GM21529 (cell line): ENCODE measurements at regions not wholly inside any gene's neighbourhood (a gene's known extent, or its start where the extent isn't known, plus 50 kb on each side); places are given as distances from the start of the nearest gene placed in this dataset.
"Not testable (repeated sequence)": the region's sequence is repeated elsewhere in the genome, so short reads cannot be mapped to it uniquely, and the experiment has no call there.

Experiments
- ATAC-seq: cut with Tn5 transposase; IDR thresholded peaks from one replicate; pipeline ENCODE4 v1.9.1; 2021; ENCODE audit not compliant: unreplicated experiment

DNA sequence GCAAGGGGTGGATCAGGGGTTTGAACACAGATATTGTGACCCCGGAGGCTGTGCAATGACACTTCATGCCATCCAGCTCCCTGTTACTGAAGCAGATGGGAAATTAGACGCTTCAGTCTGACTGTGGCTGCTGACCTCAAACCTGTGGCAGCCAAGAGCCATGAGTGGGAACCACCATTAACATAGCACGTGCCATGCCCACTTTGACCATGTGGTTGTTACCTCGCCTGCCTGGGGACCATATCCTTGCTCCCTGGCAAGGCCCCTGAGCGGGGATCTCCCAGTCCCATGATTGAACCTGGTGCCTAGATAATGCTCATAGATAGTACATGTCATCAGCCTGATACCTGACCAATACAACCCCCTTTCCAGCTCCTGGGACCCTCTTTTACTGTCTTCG, 68.9 kb downstream of the CYP26B1 start:
- no peak for ATAC-seq

DNA sequence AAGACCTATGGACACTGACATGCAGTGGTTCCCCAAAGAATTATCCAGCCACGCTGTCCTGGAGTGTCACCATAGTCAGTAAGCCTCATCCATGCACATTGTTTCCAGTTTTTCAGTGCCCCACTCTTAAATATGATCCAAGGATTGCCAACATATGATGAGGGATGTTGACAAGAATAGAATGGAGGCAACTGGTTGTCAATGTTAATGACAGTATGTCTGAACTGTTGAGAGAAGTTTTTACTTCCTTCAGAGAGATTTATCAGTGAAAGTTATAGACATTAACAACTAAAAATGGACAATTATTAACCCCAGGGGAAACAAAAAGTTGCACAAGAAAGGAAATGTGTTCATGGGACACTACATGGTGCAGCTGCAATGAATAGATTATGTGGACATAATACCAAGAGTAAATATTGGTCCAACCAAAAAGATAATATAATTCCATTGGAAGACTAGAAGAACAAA, 69.9 kb downstream of the CYP26B1 start:
- ATAC-seq: no peak

DNA sequence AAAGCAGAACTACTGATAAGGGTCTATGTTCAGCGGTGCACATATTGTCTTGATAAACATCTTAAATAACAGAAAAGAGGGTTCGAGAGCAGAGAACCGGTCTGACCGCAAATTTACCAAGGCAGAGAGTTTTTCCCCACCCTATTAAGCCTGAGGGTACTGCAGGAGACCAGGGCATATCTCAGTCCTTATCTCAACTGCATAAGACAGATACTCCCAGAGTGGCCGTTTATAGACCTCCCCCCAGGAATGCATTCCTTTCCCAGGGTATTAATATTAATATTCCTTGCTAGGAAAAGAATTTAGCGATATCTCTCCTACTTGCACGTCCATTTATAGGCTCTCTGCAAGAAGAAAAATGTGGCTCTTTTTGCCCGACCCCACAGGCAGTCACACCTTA, 74.3 kb downstream of the CYP26B1 start:
- ATAC-seq: not testable (repeated sequence)

DNA sequence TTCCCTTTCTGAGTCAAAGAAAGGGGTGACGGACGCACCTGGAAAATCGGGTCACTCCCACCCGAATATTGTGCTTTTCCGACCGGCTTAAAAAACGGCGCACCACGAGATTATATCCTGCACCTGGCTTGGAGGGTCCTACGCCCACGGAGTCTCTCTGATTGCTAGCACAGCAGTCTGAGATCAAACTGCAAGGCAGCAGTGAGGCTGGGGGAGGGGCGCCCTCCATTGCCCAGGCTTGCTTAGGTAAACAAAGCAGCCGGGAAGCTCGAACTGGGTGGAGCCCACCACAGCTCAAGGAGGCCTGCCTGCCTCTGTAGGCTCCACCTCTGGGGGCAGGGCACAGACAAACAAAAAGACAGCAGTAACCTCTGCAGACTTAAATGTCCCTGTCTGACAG, 83.5 kb downstream of the CYP26B1 start:
- not testable (repeated sequence) for ATAC-seq

DNA sequence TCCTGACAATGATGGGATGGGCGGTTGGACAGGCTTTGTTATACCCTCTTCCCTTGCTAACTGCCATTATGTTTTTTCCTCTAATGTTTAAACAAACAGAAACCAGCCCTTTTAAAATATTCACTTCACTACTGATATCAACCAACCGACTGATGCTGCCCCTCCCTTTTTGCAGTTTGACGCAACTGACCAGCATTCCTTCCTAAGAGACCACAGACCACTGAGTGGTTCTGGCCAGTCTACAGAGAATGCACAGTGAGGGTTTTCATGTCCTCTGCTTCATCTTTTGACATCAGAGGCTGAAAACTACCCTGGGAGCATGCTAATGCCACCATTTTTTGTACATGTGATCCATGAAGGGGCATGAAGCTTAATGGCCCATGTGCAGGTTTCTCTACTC, 85.3 kb downstream of the CYP26B1 start:
- no peak for ATAC-seq

DNA sequence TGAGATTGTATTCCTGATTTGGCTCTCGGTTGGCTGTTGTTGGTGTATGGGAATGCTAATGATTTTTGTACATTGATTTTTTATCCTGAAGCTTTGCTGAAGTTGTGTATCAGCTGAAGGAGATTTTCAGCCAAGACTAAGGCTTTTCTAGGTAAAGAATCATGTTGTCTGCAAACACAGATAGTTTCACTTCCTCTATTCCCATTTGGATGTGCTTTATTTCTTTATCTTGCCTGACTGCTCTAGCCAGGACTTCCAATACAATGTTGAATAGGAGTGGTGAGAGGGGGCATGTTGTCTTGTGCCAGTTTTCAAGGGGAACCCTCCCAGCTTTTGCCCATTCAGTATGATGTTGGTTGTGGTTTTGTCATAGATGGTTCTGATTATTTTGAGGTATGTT, 90.4 kb downstream of the CYP26B1 start:
- ATAC-seq: no peak

DNA sequence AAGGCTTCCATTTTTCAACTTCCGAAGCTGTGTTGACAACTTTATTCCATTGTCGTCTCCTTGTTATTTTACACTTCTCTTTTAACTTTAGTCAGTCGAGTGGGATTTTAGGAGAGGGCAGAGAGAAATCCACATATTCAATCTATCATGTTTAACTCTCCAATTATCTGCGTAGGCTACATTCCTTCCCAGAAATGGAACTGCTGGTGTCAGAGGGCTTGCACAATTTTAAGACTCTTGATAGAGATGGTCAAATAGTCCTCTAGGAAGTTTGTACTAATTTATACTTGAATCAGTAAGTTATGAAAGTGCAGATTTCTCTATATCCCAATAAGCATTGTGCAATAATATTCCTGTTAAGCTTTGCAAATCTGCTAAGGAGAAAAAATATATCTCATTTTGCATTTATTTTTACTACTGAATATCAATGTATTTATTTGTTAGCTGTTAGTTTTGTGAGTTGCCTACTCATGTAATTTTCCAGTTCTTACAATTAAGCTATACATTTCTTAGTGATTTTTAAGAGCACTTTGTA, 95.6 kb downstream of the CYP26B1 start:
- no peak for ATAC-seq

DNA sequence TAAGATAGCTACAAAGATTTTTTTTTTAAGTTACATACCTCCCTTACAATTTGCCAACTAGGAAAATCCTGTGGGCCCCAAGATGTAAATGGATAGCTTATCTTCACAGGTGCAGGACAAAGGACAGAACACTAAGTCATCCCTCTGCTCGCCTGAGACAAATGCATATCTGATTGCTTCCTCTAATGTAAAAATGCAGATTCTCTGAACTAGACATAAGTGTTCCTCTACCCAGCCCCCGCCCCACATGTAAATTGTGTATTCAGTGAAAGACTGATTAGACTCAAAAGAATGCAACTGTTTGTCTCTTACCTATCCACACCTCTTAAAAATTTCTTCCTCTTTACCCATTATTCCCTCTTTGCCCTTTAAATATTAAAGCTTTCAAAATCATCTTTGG, 96.5 kb downstream of the CYP26B1 start:
- ATAC-seq: no peak

DNA sequence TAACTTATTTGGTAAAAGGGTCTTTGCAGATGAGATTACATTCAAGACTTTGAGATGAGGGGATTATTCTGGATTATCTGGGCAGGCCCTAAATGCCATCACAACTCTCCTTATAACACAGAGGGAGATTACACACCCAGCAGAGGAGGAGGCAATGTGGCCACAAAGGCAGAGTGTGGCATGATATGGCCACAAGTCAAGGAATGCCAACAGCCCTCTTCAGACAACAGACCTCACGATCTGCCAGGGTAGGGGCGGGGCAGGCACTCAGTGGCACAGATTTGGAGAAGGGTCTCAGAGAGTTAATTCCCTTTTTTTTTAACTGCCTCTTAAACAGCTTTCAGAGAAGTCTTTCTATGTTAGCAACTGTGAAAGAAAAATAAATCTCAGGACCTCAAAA, 96.9 kb downstream of the CYP26B1 start:
- no peak for ATAC-seq

DNA sequence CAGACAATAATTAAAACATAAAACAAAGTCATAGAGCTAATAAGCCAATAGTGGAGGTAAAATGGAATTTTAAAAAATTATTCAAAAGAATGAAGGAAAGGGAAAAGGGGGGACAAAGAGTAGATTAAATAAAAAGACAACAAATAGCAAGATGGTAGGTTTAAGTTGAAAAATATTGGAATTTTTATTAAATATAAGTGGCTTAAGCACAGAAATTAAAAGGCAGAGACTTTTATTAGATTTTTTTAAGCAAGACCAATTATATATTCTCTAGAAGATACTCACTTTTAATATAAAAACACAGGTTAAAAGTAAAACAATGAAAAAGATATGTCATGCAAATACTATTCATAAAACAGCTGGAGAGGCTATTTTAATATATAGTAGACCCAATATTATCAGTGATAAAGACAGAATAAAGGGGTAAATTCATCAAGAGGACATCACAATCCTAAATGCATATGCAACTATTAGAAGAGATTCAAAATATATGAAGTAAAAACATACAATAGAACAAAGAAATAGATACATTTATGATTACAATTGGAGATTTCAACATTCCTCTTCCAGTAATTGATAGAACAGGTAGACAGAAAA, 98.7 kb downstream of the CYP26B1 start:
- no peak for ATAC-seq

DNA sequence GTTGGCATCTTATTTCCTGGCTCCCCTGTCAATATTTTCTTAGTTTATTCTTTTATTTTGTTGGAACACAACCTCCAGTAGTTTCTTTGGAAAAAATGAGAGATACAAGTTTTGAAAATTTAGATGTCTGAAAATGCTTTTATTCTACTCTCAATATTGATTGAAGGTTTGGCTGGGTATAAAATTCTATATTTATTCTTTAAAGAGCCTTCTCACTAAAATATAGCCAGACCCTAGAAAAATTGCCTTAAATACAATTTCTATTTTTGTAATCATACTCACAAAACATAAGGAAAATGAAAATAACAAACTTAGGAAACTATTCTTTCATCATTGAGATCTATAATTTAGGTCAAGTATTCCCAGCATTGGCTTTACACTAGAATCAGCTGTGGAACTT, 103.7 kb downstream of the CYP26B1 start:
- no peak for ATAC-seq

DNA sequence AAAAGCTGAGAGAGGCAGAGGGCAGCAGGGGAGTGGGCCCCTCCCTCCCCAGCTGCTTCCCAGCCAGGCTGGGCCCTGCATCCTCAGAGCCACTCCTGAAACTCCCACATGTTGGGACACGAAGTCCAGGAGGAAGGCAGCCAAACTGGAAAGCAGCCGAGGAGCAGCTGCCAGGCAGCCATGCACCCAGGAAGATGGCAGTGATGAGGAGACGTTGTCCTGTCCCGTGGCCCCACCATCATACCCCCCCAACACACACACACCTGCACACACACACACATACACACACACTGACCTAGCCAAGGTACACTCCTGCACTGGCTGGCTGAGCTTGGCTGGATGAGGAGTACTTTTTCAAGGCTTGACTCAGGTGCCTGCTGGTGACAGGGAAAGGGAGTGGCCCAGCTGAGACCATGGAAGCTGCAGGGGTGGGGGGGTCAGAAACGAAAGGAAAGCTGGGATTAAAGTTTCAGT, 106.0 kb downstream of the CYP26B1 start:
- ATAC-seq: no peak

DNA sequence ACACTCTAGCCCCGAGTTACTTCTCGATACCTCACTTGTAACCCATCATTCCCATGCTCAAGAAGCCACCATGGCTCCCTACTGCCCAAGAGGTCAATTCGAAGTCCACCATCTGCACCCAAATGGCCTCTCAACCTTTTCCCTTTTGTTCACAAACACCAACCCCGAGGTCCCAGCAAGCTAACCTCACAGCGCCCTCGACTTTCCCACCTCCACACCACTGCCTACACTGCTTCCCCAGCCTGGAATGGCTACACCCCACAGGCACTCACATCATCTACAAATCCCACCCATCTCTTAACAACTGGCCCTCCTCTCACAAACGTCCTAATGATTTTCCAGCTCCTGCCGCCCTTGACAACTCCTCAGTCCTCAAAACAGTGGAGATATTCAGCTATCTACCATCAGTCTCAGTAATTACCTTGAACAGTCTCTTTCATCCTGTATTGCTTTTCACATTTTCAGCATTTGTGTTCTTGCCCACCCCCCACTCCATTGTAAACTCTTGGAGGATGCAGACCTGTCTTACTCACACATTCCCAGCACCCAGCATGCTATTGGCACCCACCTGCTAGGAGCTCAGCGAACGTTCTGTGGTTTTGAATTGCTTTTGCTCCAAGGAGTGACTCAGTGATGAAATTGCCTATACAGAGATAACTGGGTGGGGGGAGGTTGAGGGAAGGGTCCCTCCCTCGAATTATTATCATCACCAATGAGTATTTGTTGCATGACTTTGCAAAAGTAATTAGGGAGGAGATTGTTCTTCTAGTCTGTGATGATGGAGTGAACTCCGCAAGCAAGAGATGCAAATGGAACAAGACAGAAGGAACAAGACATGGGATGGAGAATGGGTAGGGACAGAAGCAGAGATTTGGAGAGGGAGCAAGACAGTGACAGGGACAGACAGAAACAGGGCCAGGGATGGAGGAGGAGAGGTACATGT, 106.8 kb downstream of the CYP26B1 start:
- no peak for ATAC-seq

DNA sequence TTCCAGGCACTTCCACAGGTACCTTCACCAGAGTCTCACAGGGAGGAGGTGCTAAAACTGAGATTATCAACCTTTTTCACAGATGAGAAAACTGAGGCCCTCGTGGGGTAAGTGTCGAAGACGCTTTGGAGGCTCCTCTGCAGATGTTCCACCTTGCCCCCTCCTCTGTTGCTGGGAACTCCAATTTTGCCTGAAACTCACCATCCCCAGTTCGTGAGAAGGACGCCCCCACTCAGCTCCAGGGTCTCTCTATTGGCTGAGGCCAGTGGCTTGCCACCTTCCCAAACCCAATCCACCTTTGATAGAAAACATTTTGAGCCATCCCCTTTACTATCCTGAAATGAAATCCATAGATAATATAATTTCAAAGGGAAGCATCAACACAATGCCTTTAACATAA, 109.1 kb downstream of the CYP26B1 start:
- ATAC-seq: no peak

DNA sequence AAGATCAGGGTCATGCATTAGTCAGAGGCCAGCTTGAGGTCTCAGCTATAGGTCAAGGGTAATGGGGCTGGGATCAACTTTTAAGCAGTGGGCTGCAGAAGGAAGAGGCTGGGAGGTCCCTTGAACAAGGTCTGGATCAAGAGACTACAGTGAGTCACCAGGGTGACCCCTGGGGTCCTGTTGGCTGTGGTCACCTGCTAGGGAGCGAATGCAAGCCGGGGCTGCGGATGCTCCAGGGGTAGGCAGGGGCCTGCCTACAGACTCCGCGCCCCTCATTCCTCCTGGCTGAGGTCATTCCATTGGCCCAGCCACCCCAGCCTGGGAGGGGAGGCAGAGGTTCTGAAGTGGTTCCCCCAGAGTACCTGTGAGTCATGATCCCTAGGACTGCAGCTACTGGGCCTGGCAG, 110.4 kb downstream of the CYP26B1 start:
- ATAC-seq: no peak

DNA sequence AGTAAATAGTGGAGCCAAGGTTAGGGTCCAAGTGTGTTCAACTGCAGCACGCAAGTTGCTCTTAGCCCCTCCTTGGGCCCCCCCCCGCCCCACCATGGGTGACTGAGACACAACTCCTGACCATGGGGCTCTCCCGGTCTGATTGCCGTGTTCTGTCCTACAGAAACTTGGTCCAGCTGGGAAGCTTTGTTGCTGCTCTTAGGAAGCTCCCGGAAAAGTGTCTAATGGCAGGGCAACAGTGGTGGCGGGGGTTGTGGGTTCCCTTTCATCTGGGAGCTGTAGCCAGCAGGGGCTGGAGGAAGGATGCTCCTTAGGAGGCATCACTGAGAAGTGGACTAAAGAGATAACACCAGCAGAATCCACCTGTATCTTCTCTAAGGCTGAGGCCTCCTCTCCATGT, 111.1 kb downstream of the CYP26B1 start:
- ATAC-seq: no peak

DNA sequence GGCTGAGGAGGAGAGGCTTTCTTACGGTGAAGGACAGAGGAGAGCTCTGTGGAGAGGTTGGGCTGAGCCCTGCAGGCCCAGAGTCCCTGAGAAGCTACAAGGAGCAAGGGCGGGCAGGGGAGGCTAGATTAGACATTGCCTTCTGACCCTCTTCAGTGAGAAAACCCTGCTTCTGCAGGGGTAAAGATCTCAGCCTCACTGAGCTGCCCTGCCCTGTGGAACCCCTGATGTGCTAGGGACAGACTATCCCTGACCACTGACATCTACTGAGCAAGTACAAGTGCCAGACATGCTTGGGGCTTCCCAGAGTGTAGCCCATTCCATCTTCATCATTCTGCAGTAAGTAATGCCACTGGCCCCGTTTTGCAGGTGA, 111.5 kb downstream of the CYP26B1 start:
- no peak for ATAC-seq

DNA sequence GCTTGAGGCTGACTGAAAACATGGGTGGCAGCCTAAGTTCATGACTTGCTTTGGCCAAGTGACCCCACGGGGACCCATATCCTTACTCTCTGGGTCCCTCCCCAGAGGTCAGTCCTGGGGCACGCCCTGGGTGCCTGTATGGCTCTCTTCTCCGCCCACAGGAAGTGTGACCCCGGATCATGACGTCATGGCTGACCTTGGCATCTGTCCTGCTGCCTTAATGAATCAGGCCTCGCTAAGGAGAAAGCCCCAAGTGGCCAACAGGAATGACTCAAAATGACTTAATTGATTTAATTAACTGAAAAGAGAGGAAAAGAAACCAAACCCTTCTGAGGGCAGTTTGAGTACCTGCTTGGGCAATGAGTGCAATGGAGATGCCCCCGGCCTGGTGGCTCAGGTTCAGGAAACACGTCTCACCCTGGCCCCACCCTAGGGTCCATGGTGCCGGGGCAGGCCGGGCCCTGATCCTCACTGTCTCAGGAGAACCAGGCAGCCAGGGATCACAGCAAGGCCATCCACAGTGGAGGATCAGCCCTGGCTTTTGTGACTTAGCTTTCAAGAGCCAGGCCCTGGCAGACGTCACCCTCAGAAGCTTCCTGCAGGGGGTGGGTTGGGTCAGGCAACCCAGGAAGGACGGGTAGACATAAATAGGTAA, 112.0 kb downstream of the CYP26B1 start:
- ATAC-seq: no peak

DNA sequence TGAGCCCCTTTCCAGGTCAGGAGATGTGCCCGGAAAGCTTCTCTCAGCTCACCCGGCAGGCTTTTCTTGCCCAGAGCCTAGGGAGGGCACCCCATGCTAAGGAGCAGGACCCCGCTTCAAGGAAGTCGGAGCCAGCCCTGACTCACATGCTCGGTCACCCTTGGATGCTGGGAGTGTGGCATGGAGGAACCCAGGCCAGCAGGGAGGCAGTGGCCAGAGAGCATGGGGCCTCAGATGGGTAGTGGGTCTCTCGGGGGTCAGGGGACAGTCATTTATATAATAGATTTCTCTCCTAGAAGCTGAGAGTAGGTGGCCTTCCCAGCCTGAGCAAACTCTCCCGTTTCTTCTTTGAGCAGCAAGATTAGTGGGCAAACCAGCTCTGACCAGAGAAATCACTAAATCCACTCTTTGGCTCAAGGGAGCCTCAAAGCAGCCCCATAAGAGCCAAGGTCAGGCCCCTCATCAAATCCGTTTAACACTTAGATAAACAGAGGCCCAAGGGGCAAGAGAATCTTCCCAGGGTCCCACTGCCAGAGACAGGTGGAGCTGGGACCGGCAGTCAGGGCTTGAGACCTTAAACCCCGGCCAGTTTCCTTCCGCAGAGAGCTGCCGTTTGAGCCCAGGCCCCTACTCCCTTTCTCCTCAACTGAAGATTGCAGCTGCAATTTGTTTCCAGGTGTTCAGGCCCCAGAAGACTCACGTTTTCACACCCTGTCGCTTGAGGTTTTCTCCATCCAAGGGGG, 113.1 kb downstream of the CYP26B1 start:
- ATAC-seq: no peak

DNA sequence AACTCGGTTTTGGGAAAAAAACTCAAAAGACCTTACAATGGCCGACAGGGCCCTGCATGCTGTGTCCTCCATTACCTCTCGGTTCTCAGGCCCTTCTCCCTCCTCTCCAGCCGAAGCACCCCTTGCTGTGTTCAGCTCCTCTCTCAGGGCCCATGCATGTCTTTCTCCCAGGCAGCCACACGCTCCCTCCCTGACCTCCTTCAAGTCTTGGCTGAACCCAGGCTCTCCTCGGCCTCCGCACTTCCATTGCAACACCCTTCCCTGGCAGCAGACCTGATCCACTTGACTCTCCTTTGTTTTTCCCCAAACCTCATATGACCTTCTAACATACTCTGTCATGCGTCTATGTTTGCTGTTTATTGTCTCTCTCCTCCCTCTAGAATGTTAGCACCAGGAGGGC, 114.0 kb downstream of the CYP26B1 start:
- no peak for ATAC-seq

DNA sequence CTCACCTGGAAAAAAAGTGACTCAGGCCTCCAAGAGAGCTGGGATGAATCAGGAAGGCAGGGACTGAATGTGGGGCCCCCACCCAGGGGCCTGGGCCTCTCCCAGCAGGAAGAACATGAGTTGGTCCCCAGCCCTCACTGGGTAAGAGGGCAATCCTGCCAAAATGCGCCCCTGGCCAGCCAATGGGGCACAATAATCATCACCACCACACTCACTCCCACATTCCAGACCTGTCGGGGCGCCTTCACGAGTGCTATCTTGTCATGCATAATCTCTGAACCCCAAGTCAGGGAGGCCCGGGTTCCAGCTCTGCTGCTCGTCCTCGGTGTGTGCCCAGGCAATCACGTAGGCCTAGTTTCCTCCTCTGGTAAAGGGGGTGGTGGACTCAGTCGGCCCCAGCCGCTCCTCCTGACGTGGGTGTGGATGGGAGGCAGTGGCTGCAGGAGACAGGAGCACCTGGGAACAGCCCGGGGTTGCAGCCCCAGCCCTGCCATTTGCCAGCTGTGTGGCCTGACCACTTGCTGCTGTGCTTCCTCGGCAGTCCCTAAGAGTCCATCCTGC, 115.1 kb downstream of the CYP26B1 start:
- ATAC-seq: no peak
